HEK293 (cell line): ENCODE measurements at regions not wholly inside any gene's neighbourhood (a gene's known extent, or its start where the extent isn't known, plus 50 kb on each side); places are given as distances from the start of the nearest gene placed in this dataset.

ENCODE experiments used
- TCF7L2 ChIP-seq: IDR thresholded peaks from 2 replicates; pipeline ENCODE4 v1.6.1; 2011; ENCODE audit warnings: low read depth, mild to moderate bottlenecking, inconsistent platforms, low read length, moderate library complexity, borderline replicate concordance
- ZBTB11 ChIP-seq: fragments of 450-650 bp; formaldehyde crosslinking; conservative IDR thresholded peaks from 2 replicates; pipeline ENCODE4 v1.5.1; 2016; ENCODE audit warnings: low read depth, missing biosample characterization, missing genetic modification characterization
- ZBTB44 ChIP-seq: fragments of 450-650 bp; IDR thresholded peaks from 2 replicates; pipeline ENCODE4 v1.5.1; 2018; ENCODE audit warnings: missing biosample characterization, mild to moderate bottlenecking, missing genetic modification characterization
- ZNF157 ChIP-seq: fragments of 450-650 bp; formaldehyde crosslinking; IDR thresholded peaks from 2 replicates; pipeline ENCODE4 v1.5.1; 2016; ENCODE audit warnings: missing biosample characterization, missing genetic modification characterization
- TF ChIP-seq, protein P1 (sequence below): fragments of 450-650 bp; formaldehyde crosslinking; IDR thresholded peaks from 2 replicates; pipeline ENCODE4 v1.5.1; 2016; ENCODE audit warnings: missing biosample characterization, missing genetic modification characterization
- TF ChIP-seq, protein P2 (sequence below): fragments of 450-650 bp; formaldehyde crosslinking; IDR thresholded peaks from 2 replicates; pipeline ENCODE4 v1.5.1; 2016; ENCODE audit warnings: missing biosample characterization, missing genetic modification characterization

DNA sequence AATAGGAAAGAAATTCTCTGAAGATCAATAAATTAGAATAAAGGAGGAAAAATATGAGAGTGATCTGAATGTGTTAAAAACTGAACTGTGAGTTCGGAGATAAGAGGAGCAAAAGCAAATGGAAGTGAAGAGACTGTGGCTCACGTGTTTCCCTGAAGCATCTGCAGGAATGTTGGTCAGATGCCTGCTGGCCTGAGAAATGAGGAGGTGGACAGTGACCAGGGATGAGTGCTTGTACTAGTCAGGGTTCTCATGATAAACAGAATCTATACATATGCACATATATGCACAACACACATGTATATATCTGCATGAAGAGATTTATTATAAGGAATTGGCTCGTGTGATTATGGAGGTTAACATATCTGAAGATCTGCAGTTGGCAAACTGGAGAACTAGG, 103.4 kb upstream of the TIAM1 start:
- TF ChIP-seq, protein P1, sequence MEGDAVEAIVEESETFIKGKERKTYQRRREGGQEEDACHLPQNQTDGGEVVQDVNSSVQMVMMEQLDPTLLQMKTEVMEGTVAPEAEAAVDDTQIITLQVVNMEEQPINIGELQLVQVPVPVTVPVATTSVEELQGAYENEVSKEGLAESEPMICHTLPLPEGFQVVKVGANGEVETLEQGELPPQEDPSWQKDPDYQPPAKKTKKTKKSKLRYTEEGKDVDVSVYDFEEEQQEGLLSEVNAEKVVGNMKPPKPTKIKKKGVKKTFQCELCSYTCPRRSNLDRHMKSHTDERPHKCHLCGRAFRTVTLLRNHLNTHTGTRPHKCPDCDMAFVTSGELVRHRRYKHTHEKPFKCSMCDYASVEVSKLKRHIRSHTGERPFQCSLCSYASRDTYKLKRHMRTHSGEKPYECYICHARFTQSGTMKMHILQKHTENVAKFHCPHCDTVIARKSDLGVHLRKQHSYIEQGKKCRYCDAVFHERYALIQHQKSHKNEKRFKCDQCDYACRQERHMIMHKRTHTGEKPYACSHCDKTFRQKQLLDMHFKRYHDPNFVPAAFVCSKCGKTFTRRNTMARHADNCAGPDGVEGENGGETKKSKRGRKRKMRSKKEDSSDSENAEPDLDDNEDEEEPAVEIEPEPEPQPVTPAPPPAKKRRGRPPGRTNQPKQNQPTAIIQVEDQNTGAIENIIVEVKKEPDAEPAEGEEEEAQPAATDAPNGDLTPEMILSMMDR = no peak
- TF ChIP-seq TCF7L2 = no peak
- TF ChIP-seq ZNF157 (tag by site-specific recombination) = no peak
- TF ChIP-seq ZBTB44 (tag by site-specific recombination) = no peak
- TF ChIP-seq, protein P2, sequence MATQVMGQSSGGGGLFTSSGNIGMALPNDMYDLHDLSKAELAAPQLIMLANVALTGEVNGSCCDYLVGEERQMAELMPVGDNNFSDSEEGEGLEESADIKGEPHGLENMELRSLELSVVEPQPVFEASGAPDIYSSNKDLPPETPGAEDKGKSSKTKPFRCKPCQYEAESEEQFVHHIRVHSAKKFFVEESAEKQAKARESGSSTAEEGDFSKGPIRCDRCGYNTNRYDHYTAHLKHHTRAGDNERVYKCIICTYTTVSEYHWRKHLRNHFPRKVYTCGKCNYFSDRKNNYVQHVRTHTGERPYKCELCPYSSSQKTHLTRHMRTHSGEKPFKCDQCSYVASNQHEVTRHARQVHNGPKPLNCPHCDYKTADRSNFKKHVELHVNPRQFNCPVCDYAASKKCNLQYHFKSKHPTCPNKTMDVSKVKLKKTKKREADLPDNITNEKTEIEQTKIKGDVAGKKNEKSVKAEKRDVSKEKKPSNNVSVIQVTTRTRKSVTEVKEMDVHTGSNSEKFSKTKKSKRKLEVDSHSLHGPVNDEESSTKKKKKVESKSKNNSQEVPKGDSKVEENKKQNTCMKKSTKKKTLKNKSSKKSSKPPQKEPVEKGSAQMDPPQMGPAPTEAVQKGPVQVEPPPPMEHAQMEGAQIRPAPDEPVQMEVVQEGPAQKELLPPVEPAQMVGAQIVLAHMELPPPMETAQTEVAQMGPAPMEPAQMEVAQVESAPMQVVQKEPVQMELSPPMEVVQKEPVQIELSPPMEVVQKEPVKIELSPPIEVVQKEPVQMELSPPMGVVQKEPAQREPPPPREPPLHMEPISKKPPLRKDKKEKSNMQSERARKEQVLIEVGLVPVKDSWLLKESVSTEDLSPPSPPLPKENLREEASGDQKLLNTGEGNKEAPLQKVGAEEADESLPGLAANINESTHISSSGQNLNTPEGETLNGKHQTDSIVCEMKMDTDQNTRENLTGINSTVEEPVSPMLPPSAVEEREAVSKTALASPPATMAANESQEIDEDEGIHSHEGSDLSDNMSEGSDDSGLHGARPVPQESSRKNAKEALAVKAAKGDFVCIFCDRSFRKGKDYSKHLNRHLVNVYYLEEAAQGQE (tag by site-specific recombination) = no peak
- no peak for TF ChIP-seq ZBTB11 (tag by site-specific recombination)
